Loucy (cell line): ENCODE measurements at regions not wholly inside any gene's neighbourhood (a gene's known extent, or its start where the extent isn't known, plus 50 kb on each side); places are given as distances from the start of the nearest gene placed in this dataset.

Experiments used
- H2AFZ ChIP-seq: fragments of 200-600 bp; sonication (generic); 2 replicates; pipeline ENCODE4 v1.6.0; 2016; ENCODE audit warnings: antibody characterized with exemption, mild to moderate bottlenecking, low read length, moderate library complexity
- H3F3A ChIP-seq: fragments of 200-600 bp; 2 replicates; pipeline ENCODE4 v1.6.0; 2016; ENCODE audit warnings: antibody characterized with exemption, low read depth, mild to moderate bottlenecking
- H3K27me3 ChIP-seq: fragments of 200-600 bp; sonication (generic); 2 replicates; pipeline ENCODE4 v1.6.1; 2014; ENCODE audit warnings: low read length, mild to moderate bottlenecking; ENCODE audit not compliant: insufficient read depth, poor library complexity, severe bottlenecking
- H3K36me3 ChIP-seq: fragments of 200-600 bp; sonication (generic); 2 replicates; pipeline ENCODE4 v1.6.1; 2016; ENCODE audit warnings: low read length; ENCODE audit not compliant: insufficient read depth
- H3K4me1 ChIP-seq: fragments of 200-600 bp; sonication (generic); 2 replicates; pipeline ENCODE4 v1.5.1; 2014; ENCODE audit warnings: low read length, mild to moderate bottlenecking; ENCODE audit not compliant: insufficient read depth, poor library complexity, severe bottlenecking
- H3K4me2 ChIP-seq: fragments of 200-600 bp; sonication (generic); 2 replicates; pipeline ENCODE4 v1.6.0; 2014; ENCODE audit warnings: antibody characterized with exemption, low read length, low read depth, mild to moderate bottlenecking; ENCODE audit not compliant: poor library complexity, severe bottlenecking
- H3K4me3 ChIP-seq: fragments of 200-600 bp; sonication (generic); 2 replicates; pipeline ENCODE4 v1.5.1; 2014; ENCODE audit warnings: low read length, mild to moderate bottlenecking, mixed read lengths; ENCODE audit not compliant: poor library complexity, severe bottlenecking
- H3K79me2 ChIP-seq: fragments of 200-600 bp; sonication (generic); 2 replicates; pipeline ENCODE4 v1.6.1; 2014; ENCODE audit warnings: low read length; ENCODE audit not compliant: insufficient read depth
- H3K9ac ChIP-seq: fragments of 200-600 bp; sonication (generic); 2 replicates; pipeline ENCODE4 v1.6.0; 2014; ENCODE audit warnings: mild to moderate bottlenecking, low read depth, low read length, moderate library complexity; ENCODE audit not compliant: poor library complexity, severe bottlenecking
- H3K9me2 ChIP-seq: fragments of 200-600 bp; sonication (generic); replicated peaks from 2 replicates; pipeline ENCODE4 v1.6.1; 2016; ENCODE audit warnings: low read depth, low read length, mixed read lengths
- H3K9me3 ChIP-seq: fragments of 200-600 bp; sonication (generic); 2 replicates; pipeline ENCODE4 v1.6.1; 2014; ENCODE audit warnings: mild to moderate bottlenecking, antibody characterized with exemption, low read length, low read depth; ENCODE audit not compliant: insufficient read depth
- H4K20me1 ChIP-seq: fragments of 200-600 bp; sonication (generic); 2 replicates; pipeline ENCODE4 v1.6.0; 2014; ENCODE audit warnings: antibody characterized with exemption, low read length, mild to moderate bottlenecking; ENCODE audit not compliant: insufficient read depth, poor library complexity, severe bottlenecking
- EZH2phosphoT487 ChIP-seq: fragments of 200-600 bp; IDR thresholded peaks from 2 replicates; pipeline ENCODE4 v1.6.1; 2018; ENCODE audit warnings: antibody characterized with exemption, mild to moderate bottlenecking, moderate library complexity, borderline replicate concordance
- TF ChIP-seq, protein P1 (sequence below): fragments of 200-600 bp; sonication (generic); conservative IDR thresholded peaks from 2 replicates; pipeline ENCODE4 v1.5.1; 2014; ENCODE audit warnings: mild to moderate bottlenecking, antibody characterized with exemption, low read length

GRCh38 chr3:164030194-164030593 lies 1048.1 kb downstream of the SI start:
- no peaks in the 10 kb centered on the region for H3K36me3 ChIP-seq
- H3K4me1 ChIP-seq: no peaks in the 10 kb centered on the region
- H2AFZ ChIP-seq: no peak overlapping the region
- H3K4me2 ChIP-seq: no peak overlapping the region
- H3K9ac ChIP-seq: no peak overlapping the region
- H3K9me3 ChIP-seq: no peaks in the 10 kb centered on the region
- H3K4me3 ChIP-seq: no peak overlapping the region
- no peaks in the 10 kb centered on the region for H3K9me2 ChIP-seq
- no peaks in the 10 kb centered on the region for H3K79me2 ChIP-seq
- H3K27me3 ChIP-seq: no peaks in the 10 kb centered on the region
- H4K20me1 ChIP-seq: no peaks in the 10 kb centered on the region
- no peaks in the 10 kb centered on the region for H3F3A ChIP-seq
- TF ChIP-seq, protein P1, sequence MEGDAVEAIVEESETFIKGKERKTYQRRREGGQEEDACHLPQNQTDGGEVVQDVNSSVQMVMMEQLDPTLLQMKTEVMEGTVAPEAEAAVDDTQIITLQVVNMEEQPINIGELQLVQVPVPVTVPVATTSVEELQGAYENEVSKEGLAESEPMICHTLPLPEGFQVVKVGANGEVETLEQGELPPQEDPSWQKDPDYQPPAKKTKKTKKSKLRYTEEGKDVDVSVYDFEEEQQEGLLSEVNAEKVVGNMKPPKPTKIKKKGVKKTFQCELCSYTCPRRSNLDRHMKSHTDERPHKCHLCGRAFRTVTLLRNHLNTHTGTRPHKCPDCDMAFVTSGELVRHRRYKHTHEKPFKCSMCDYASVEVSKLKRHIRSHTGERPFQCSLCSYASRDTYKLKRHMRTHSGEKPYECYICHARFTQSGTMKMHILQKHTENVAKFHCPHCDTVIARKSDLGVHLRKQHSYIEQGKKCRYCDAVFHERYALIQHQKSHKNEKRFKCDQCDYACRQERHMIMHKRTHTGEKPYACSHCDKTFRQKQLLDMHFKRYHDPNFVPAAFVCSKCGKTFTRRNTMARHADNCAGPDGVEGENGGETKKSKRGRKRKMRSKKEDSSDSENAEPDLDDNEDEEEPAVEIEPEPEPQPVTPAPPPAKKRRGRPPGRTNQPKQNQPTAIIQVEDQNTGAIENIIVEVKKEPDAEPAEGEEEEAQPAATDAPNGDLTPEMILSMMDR: no peak

GRCh38 chr3:164024786-164025185 lies 1053.5 kb downstream of the SI start:
- no peaks in the 10 kb centered on the region for H3K27me3 ChIP-seq
- H3K9me2 ChIP-seq: no peaks in the 10 kb centered on the region
- no peak overlapping the region for H3K4me3 ChIP-seq
- H3K79me2 ChIP-seq: no peaks in the 10 kb centered on the region
- H2AFZ ChIP-seq: no peak overlapping the region
- no peaks in the 10 kb centered on the region for H3K9me3 ChIP-seq
- H3K4me1 ChIP-seq: peaks cover 19% of the 10 kb centered on the region
- H3F3A ChIP-seq: no peaks in the 10 kb centered on the region
- H3K9ac ChIP-seq: no peak overlapping the region
- no peaks in the 10 kb centered on the region for H4K20me1 ChIP-seq
- no peaks in the 10 kb centered on the region for H3K36me3 ChIP-seq
- no peak overlapping the region for H3K4me2 ChIP-seq
- TF ChIP-seq, protein P1: no peak
- TF ChIP-seq EZH2phosphoT487: no peak

DNA sequence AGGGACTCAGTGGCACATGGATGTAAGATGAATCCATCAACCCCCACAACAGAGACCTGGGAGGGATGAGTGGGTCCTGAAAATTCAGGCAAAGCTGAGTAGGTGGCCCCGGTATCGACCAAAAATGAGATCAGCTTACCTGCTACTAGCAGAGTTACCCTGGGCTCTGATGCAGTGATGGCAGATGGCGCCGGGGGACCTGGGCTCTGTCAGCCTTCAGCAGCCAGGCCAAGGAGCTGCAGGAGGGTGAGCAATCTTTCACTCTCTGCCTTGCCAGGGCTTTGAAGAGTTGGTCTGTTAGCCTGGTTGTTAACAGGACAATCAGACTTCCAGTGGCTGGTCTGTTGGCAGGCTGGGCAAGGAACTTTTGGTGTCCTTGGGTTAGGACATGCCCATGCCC lies 1054.8 kb downstream of the SI start:
- Histone ChIP-seq H3K27me3 (no peaks in the 10 kb centered on the region), H3K79me2 (no peaks in the 10 kb centered on the region), H3K9me3 (no peaks in the 10 kb centered on the region), H4K20me1 (no peaks in the 10 kb centered on the region), H3K9ac (no peak overlapping the region), H3K4me1 (peaks cover 19% of the 10 kb centered on the region), H3K4me2 (no peak overlapping the region), H3K36me3 (no peaks in the 10 kb centered on the region), H3K4me3 (no peak overlapping the region), H3K9me2 (no peaks in the 10 kb centered on the region), H2AFZ (no peak overlapping the region), H3F3A (no peaks in the 10 kb centered on the region)
- no peak for TF ChIP-seq EZH2phosphoT487
- TF ChIP-seq, protein P1: no peak
